ENCODE measurements at regions not wholly inside any gene's neighbourhood (a gene's known extent, or its start where the extent isn't known, plus 50 kb on each side); places are given as distances from the start of the nearest gene placed in this dataset.

DNA sequence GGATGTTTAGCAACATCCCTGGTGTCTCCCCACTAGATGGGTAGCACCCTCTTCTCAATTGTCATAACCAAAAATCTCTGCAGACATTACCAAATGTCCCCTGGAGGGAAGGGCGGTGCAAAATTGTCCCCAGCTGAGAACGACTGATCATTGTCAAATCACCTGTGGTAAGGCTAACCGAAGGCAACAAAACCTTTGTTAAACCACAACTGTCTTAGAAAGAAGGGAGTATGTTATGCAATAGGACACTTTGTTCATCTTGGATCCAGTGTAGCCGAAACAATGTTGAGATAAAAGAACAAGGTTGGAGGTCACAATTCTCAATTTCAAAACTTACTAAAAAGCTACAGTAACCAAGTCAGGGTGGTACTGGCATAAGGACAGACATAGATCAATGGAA is 50.3 kb upstream of the ST3GAL5 start:
- peaks cover 27% of the 10 kb centered on the region for H3K4me1 Mint-ChIP-seq (ENCODE audit: unreplicated experiment)
- H3K27me3 Mint-ChIP-seq = no peaks in the 10 kb centered on the region
- H3K9me3 Mint-ChIP-seq = peaks cover 6% of the 10 kb centered on the region
- H3K4me3 Mint-ChIP-seq = no peak overlapping the region
- DNase-seq (ENCODE audit: extremely low spot score, unreplicated experiment) = no peak
- no peak overlapping the region for H3K27ac Mint-ChIP-seq
- no peaks in the 10 kb centered on the region for H3K36me3 Mint-ChIP-seq
- TF ChIP-seq, protein P1, sequence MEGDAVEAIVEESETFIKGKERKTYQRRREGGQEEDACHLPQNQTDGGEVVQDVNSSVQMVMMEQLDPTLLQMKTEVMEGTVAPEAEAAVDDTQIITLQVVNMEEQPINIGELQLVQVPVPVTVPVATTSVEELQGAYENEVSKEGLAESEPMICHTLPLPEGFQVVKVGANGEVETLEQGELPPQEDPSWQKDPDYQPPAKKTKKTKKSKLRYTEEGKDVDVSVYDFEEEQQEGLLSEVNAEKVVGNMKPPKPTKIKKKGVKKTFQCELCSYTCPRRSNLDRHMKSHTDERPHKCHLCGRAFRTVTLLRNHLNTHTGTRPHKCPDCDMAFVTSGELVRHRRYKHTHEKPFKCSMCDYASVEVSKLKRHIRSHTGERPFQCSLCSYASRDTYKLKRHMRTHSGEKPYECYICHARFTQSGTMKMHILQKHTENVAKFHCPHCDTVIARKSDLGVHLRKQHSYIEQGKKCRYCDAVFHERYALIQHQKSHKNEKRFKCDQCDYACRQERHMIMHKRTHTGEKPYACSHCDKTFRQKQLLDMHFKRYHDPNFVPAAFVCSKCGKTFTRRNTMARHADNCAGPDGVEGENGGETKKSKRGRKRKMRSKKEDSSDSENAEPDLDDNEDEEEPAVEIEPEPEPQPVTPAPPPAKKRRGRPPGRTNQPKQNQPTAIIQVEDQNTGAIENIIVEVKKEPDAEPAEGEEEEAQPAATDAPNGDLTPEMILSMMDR (conservative IDR thresholded peaks at IDR 0.05) = no peak

Data from type B pancreatic cell (in vitro differentiated cells).